H1 (cell line): ENCODE measurements at regions not wholly inside any gene's neighbourhood (a gene's known extent, or its start where the extent isn't known, plus 50 kb on each side); places are given as distances from the start of the nearest gene placed in this dataset.

Source experiments
- CTCF ChIA-PET: fragments of 300-600 bp; sonication (Branson Sonifier 250); formaldehyde crosslinking; loops from one replicate; lab custom pipeline; 2021; ENCODE audit not compliant: partially characterized antibody; lab: Charles Lee
- POLR2A ChIA-PET: fragments of 300-600 bp; sonication (Branson Sonifier 250); formaldehyde crosslinking; loops from one replicate; lab custom pipeline; 2021; ENCODE audit warnings: inconsistent platforms; ENCODE audit not compliant: partially characterized antibody; lab: Charles Lee
- DNase-seq, 2 experiments: peaks; one replicate each; pipeline versions ENCODE4 v3.0.0 to v3.0.0-alpha.2; 2010 to 2022; ENCODE audit warnings: low spot score in 2 of 2, low read depth in 1 of 2, mixed read lengths in 1 of 2
- FAIRE-seq: peaks from 2 replicates; lab custom pipeline; 2011; peaks lifted over from hg19 to GRCh38; lab: Jason Lieb, UNC
- H2AFZ ChIP-seq: 2 replicates; pipeline ENCODE4 v1.8.1; 2012; ENCODE audit warnings: low read length, inconsistent platforms
- H2AK5ac ChIP-seq: 2 replicates; pipeline ENCODE4 v1.6.1; 2013; ENCODE audit warnings: low read depth, low read length
- H2BK120ac ChIP-seq: replicated peaks from 2 replicates; pipeline ENCODE3; 2013; ENCODE audit warnings: low read depth, low read length, inconsistent platforms
- H2BK12ac ChIP-seq: 2 replicates; pipeline ENCODE4 v1.6.1; 2013; ENCODE audit warnings: low read depth, low read length
- H2BK15ac ChIP-seq: 2 replicates; pipeline ENCODE4 v1.6.1; 2013; ENCODE audit warnings: low read length
- H2BK20ac ChIP-seq: 2 replicates; pipeline ENCODE4 v1.6.1; 2013; ENCODE audit warnings: low read length
- H2BK5ac ChIP-seq: 2 replicates; pipeline ENCODE4 v1.6.1; 2013; ENCODE audit warnings: low read depth, low read length
- H3K14ac ChIP-seq: 2 replicates; pipeline ENCODE4 v1.6.1; 2013; ENCODE audit warnings: inconsistent platforms; ENCODE audit not compliant: insufficient read length
- H3K18ac ChIP-seq: 2 replicates; pipeline ENCODE4 v1.6.1; 2013; ENCODE audit warnings: low read length; ENCODE audit errors: extremely low read depth
- H3K23ac ChIP-seq: 2 replicates; pipeline ENCODE4 v1.6.1; 2013; ENCODE audit warnings: inconsistent platforms; ENCODE audit not compliant: insufficient read length
- H3K23me2 ChIP-seq: 2 replicates; pipeline ENCODE4 v1.6.1; 2013; ENCODE audit warnings: low read depth, low read length
- H3K27ac ChIP-seq: 2 replicates; pipeline ENCODE4 v1.6.1; 2011; ENCODE audit warnings: low read depth, low read length, inconsistent platforms
- H3K27me3 ChIP-seq, 4 experiments: replicated peaks in 1 of 4; 1 replicate in 1 of 4; 2 replicates in 3 of 4; pipeline versions ENCODE4 v1.6.1 to v1.8.1; 2011 to 2013; ENCODE audit warnings: low read length in 3 of 4, mild to moderate bottlenecking in 3 of 4, inconsistent platforms in 2 of 4, mixed read lengths in 2 of 4, moderate library complexity in 1 of 4; ENCODE audit not compliant: control insufficient read depth in 3 of 4, insufficient read depth in 3 of 4; ENCODE audit errors: extremely low read depth in 1 of 4
- H3K36me3 ChIP-seq, 4 experiments: 2 replicates each; pipeline versions ENCODE4 v1.6.1 to v1.8.1; 2011 to 2013; ENCODE audit warnings: mild to moderate bottlenecking in 4 of 4, low read length in 3 of 4, moderate library complexity in 2 of 4, control low read depth in 1 of 4, inconsistent platforms in 1 of 4; ENCODE audit not compliant: insufficient read depth in 4 of 4, control insufficient read depth in 2 of 4
- H3K4ac ChIP-seq: replicated peaks from 2 replicates; pipeline ENCODE3; 2013; ENCODE audit warnings: low read length, low read depth, mixed read lengths, inconsistent platforms; ENCODE audit not compliant: insufficient read length
- H3K4me1 ChIP-seq, 4 experiments: replicated peaks in 1 of 4; 1 replicate in 1 of 4; 2 replicates in 3 of 4; pipeline versions ENCODE4 v1.6.1 to v1.8.1; 2011 to 2013; ENCODE audit warnings: low read length in 3 of 4, inconsistent platforms in 2 of 4, mixed read lengths in 1 of 4; ENCODE audit not compliant: insufficient read depth in 4 of 4, control insufficient read depth in 3 of 4
- H3K4me2 ChIP-seq, 2 experiments: 2 replicates each; pipeline versions ENCODE4 v1.6.1 to v1.8.1; 2011 to 2013; ENCODE audit warnings: low read depth in 2 of 2, low read length in 2 of 2, control low read depth in 1 of 2, inconsistent platforms in 1 of 2, mild to moderate bottlenecking in 1 of 2; ENCODE audit not compliant: insufficient read depth in 1 of 2
- H3K4me3 ChIP-seq, 4 experiments: fragments of 200-600, 300-600 bp in 1 of 4; sonication (generic), shearing (Covaris generic), sonication (Bioruptor Twin) in 1 of 4; 2 replicates each; pipeline versions ENCODE4 v1.5.1 to v1.8.1; 2011 to 2016; ENCODE audit warnings: low read length in 4 of 4, low read depth in 3 of 4, control low read depth in 2 of 4, inconsistent platforms in 2 of 4, mild to moderate bottlenecking in 2 of 4, mixed read lengths in 1 of 4, moderate library complexity in 1 of 4; ENCODE audit not compliant: insufficient read depth in 2 of 4; ENCODE audit errors: extremely low read depth in 1 of 4
- H3K56ac ChIP-seq: replicated peaks from 2 replicates; pipeline ENCODE3; 2013; ENCODE audit warnings: low read depth, mild to moderate bottlenecking, mixed read lengths, low read length, inconsistent platforms; ENCODE audit not compliant: insufficient read length
- H3K79me1 ChIP-seq: 2 replicates; pipeline ENCODE4 v1.6.1; 2013; ENCODE audit warnings: low read depth, low read length, control low read depth
- H3K79me2 ChIP-seq, 2 experiments: 2 replicates each; pipeline versions ENCODE4 v1.6.1 to v1.8.1; 2012 to 2013; ENCODE audit warnings: low read length in 2 of 2, mild to moderate bottlenecking in 2 of 2, inconsistent platforms in 1 of 2; ENCODE audit not compliant: insufficient read depth in 2 of 2, control insufficient read depth in 1 of 2
- H3K9ac ChIP-seq, 4 experiments: replicated peaks in 1 of 4; 1 replicate in 1 of 4; 2 replicates in 3 of 4; pipeline versions ENCODE4 v1.6.1 to v1.8.1; 2011 to 2013; ENCODE audit warnings: low read depth in 3 of 4, low read length in 3 of 4, control low read depth in 2 of 4, mild to moderate bottlenecking in 2 of 4, moderate library complexity in 2 of 4, inconsistent platforms in 1 of 4; ENCODE audit errors: extremely low read depth in 1 of 4
- H3K9me3 ChIP-seq, 2 experiments: 2 replicates each; pipeline versions ENCODE4 v1.6.1 to v1.8.1; 2012 to 2013; ENCODE audit warnings: mild to moderate bottlenecking in 2 of 2, moderate library complexity in 2 of 2, control low read depth in 1 of 2, inconsistent platforms in 1 of 2, low read depth in 1 of 2, low read length in 1 of 2, mixed read lengths in 1 of 2; ENCODE audit not compliant: insufficient read depth in 2 of 2
- H4K20me1 ChIP-seq, 2 experiments: replicated peaks in 1 of 2; 2 replicates each; pipeline versions ENCODE3 to v1.8.1; 2011 to 2013; ENCODE audit warnings: inconsistent platforms in 2 of 2, low read length in 2 of 2, mild to moderate bottlenecking in 1 of 2; ENCODE audit not compliant: insufficient read depth in 2 of 2, control insufficient read depth in 1 of 2
- H4K5ac ChIP-seq: 2 replicates; pipeline ENCODE4 v1.6.1; 2013; ENCODE audit warnings: low read length, low read depth, mixed read lengths, inconsistent platforms; ENCODE audit not compliant: insufficient read length
- H4K8ac ChIP-seq: 2 replicates; pipeline ENCODE4 v1.8.0; 2013; ENCODE audit warnings: mild to moderate bottlenecking, moderate library complexity, low read length, inconsistent platforms; ENCODE audit not compliant: insufficient read depth; ENCODE audit errors: extremely low read depth
- H4K91ac ChIP-seq: replicated peaks from 2 replicates; pipeline ENCODE3; 2013; ENCODE audit warnings: low read length, mixed read lengths, inconsistent platforms; ENCODE audit not compliant: insufficient read length
- ASH2L ChIP-seq: fragments of 200-600, 300-600 bp; sonication (generic); IDR thresholded peaks from one replicate; pipeline ENCODE4 v1.7.1; 2017; ENCODE audit warnings: low read length
- CEBPB ChIP-seq: IDR thresholded peaks from 2 replicates; pipeline ENCODE4 v1.6.1; 2012; ENCODE audit warnings: low read depth, low read length
- CHD1 ChIP-seq: IDR thresholded peaks from 2 replicates; pipeline ENCODE4 v1.6.1; 2012; ENCODE audit warnings: low read depth, low read length, improper control_type of control experiment
- CHD2 ChIP-seq: IDR thresholded peaks from 2 replicates; pipeline ENCODE4 v1.6.1; 2012; ENCODE audit warnings: low read length, improper control_type of control experiment
- FOSL1 ChIP-seq: IDR thresholded peaks from 2 replicates; pipeline ENCODE4 v1.6.1; 2011; ENCODE audit warnings: mild to moderate bottlenecking, low read depth, low read length, moderate library complexity; ENCODE audit not compliant: insufficient read depth
- JUN ChIP-seq: IDR thresholded peaks from 2 replicates; pipeline ENCODE4 v1.6.1; 2011; ENCODE audit warnings: low read depth, mild to moderate bottlenecking, improper control_type of control experiment, low read length
- KDM5A ChIP-seq: fragments of 200-600 bp; IDR thresholded peaks from 2 replicates; pipeline ENCODE4 v1.7.1; 2012; ENCODE audit warnings: mild to moderate bottlenecking, low read length, inconsistent platforms, mixed read lengths
- POU5F1 ChIP-seq: IDR thresholded peaks from 2 replicates; pipeline ENCODE4 v1.6.1; 2011; ENCODE audit warnings: low read depth, mild to moderate bottlenecking, low read length, moderate library complexity
- RAD21 ChIP-seq, 2 experiments: IDR thresholded peaks in 1 of 2; conservative IDR thresholded peaks in 1 of 2; 2 replicates each; pipeline ENCODE4 v1.6.1; 2011; ENCODE audit warnings: low read depth in 2 of 2, low read length in 2 of 2, improper control_type of control experiment in 1 of 2, inconsistent platforms in 1 of 2, mild to moderate bottlenecking in 1 of 2, moderate library complexity in 1 of 2
- RXRA ChIP-seq: IDR thresholded peaks from 2 replicates; pipeline ENCODE4 v1.6.1; 2011; ENCODE audit warnings: low read depth, mild to moderate bottlenecking, low read length, moderate library complexity; ENCODE audit not compliant: insufficient read depth
- SIRT6 ChIP-seq: IDR thresholded peaks from one replicate; pipeline ENCODE4 v1.7.1; 2012; ENCODE audit warnings: low read length, inconsistent platforms
- SP1 ChIP-seq: IDR thresholded peaks from 2 replicates; pipeline ENCODE4 v1.6.1; 2011; ENCODE audit warnings: low read depth, low read length
- SP4 ChIP-seq: IDR thresholded peaks from 2 replicates; pipeline ENCODE4 v1.6.1; 2012; ENCODE audit warnings: low read length, inconsistent platforms
- SUZ12 ChIP-seq: fragments of 200-600 bp; sonication (generic); IDR thresholded peaks from 2 replicates; pipeline ENCODE4 v1.6.1; 2012; ENCODE audit warnings: mild to moderate bottlenecking, inconsistent platforms, low read length, moderate library complexity, mixed read lengths
- TAF1 ChIP-seq: IDR thresholded peaks from 2 replicates; pipeline ENCODE4 v1.6.1; 2011; ENCODE audit warnings: mild to moderate bottlenecking, low read depth, low read length
- TEAD4 ChIP-seq: IDR thresholded peaks from 2 replicates; pipeline ENCODE4 v1.6.1; 2012; ENCODE audit warnings: low read depth, low read length, inconsistent platforms, mixed read lengths
- WGBS, 2 experiments: shearing (Covaris generic) in 1 of 2; methylation state at CpG; one replicate each; pipeline versions ENCODE4 v1.1.6 to v1.1.7; 2013 to 2015; ENCODE audit warnings: low lambda C conversion rate in 2 of 2, mixed read lengths in 2 of 2, inconsistent platforms in 1 of 2, low coverage in 1 of 2, missing lambda C conversion rate in 1 of 2; ENCODE audit not compliant: insufficient replicate concordance in 2 of 2, insufficient coverage in 1 of 2, insufficient read length in 1 of 2; ENCODE audit errors: extremely low coverage in 1 of 2, missing lambda C conversion rate in 1 of 2; 5-methylcytosine and 5-hydroxymethylcytosine counted together

- Histone ChIP-seq H3K4me3 (no peak overlapping the region), H2BK5ac (no peak overlapping the region), H2BK120ac (no peak overlapping the region), H2BK15ac (no peak overlapping the region), H3K4me1 (peaks cover 0 to 5% (median 1%) of the 10 kb centered on the region in 4 experiments; a peak in 3 of 7 replicates), H3K23ac (no peak overlapping the region), H2AFZ (no peak overlapping the region), H3K9me3 (no peaks in the 10 kb centered on the region), H4K20me1 (no peaks in the 10 kb centered on the region), H2BK12ac (no peak overlapping the region), H3K4me2 (no peak overlapping the region), H3K18ac (no peak overlapping the region), H4K91ac (no peak overlapping the region), H4K8ac (no peak overlapping the region), H3K56ac (no peak overlapping the region), H2AK5ac (no peak overlapping the region), H3K4ac (no peak overlapping the region), H3K27ac (no peak overlapping the region), H2BK20ac (no peak overlapping the region), H3K9ac (no peak overlapping the region), H3K14ac (no peak overlapping the region)
- ChIA-PET POLR2A (no interaction called here), CTCF (interaction anchor here (1.1 kb wide), 1 partner anchor 190 kb away, joined by 3 read pairs; no protein-coding TSS in a partner anchor)
- FAIRE-seq: no peak
- no peak for TF ChIP-seq CEBPB
- no peak for TF ChIP-seq KDM5A
- TF ChIP-seq CHD2: no peak
- TF ChIP-seq SIRT6: no peak
- TF ChIP-seq SP4: no peak
- TF ChIP-seq RAD21 (IDR thresholded peaks at IDR 0.05 in 1 of 2, conservative IDR thresholded peaks at IDR 0.05 in 1 of 2; ENCODE audit: low read depth in 2 of 2, low read length in 2 of 2): no peak
- no peak for TF ChIP-seq SP1
- TF ChIP-seq JUN: no peak
- TF ChIP-seq POU5F1: no peak
- no peak for TF ChIP-seq TEAD4
- TF ChIP-seq TAF1: no peak
- no peak for TF ChIP-seq RXRA
- no peak for TF ChIP-seq SUZ12
- TF ChIP-seq FOSL1: no peak
- TF ChIP-seq CHD1: no peak
- TF ChIP-seq ASH2L: no peak
- TF ChIP-seq, all 59 proteins: peak for 0
- H3K23me2 ChIP-seq: no peaks in the 10 kb centered on the region
- no peaks in the 10 kb centered on the region for H3K27me3 ChIP-seq
- no peaks in the 10 kb centered on the region for H3K79me1 ChIP-seq
- H3K79me2 ChIP-seq: no peaks in the 10 kb centered on the region
- H4K5ac ChIP-seq: no peak overlapping the region
- no peak for DNase-seq
- WGBS, 2 experiments: 92% methylated on average over 2 of the region's 2 CpGs; no CpG with 5 or more reads in 1 of the 2 experiments
- H3K36me3 ChIP-seq: no peaks in the 10 kb centered on the region
These were observed 583.4 kb upstream of the DPPA4 start for GRCh38 chr3:109920749-109921148.
